ENCODE measurements at regions not wholly inside any gene's neighbourhood (a gene's known extent, or its start where the extent isn't known, plus 50 kb on each side); places are given as distances from the start of the nearest gene placed in this dataset.

DNA sequence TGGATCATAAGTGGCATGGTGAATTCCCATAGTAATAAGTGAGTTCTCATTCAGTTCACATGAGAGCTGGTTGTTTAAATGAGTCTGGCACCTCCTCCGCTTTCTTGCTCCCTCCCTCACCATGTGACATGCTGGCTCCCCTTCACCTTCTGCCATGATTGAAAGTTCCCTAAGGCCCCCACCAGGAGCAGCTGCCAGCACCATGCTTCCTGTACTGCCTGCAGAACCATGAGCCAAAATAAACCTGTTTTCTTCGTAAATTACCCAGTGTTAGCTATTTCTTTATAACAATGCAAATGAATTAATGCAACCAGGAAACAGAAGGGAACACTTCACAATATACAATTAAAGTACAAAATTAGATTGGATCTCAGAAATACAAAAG lies 257.0 kb downstream of the MREG start:
- H3K27ac Mint-ChIP-seq = peak overlapping the region in 1 of 2 donors; percentile 50
- DNase-seq (no peak), ATAC-seq (no peak)
- peaks cover 8% of the 10 kb centered on the region for H3K4me1 Mint-ChIP-seq
- H3K9me3 Mint-ChIP-seq = no peaks in the 10 kb centered on the region
- H3K4me3 Mint-ChIP-seq = no peak overlapping the region
- peaks cover 26% of the 10 kb centered on the region for H3K27me3 Mint-ChIP-seq

DNA sequence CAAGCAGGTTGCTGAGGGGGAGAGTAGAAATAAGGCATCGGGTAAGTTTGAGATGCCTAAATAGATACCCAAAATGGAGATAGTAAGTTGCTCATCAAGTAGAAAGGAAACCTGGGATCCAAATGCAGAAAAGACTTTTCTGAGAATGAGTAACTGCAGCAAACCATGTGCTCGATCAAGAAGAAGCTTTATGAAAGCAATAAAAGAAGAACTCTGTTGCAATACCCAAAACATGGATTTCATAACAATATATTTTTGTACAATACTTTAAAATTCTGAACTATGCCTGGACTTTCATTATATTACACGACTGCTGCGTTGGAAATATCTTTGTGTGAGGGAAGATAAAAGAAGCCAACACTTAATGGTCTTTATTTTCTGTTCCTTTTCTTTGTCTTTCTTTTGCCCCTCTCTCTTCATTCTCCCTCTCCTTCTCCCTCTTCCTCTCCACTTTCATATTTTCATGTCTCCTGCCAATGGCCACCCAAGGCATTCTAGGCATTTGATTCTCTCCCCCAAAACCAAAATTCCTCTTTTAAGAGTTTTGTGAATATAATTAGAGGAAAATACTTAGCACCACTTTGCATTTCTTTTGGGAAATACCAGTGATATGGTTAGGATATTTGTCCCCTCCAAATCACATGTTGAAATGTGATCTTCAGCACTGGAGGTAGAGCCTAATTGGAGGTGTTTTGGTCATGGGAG lies 257.6 kb downstream of the MREG start:
- Mint-ChIP-seq H3K27ac (no peak overlapping the region), H3K4me3 (no peak overlapping the region), H3K9me3 (no peaks in the 10 kb centered on the region), H3K4me1 (peaks cover 13% of the 10 kb centered on the region), H3K27me3 (peaks cover 30% of the 10 kb centered on the region)
- ATAC-seq (no peak), DNase-seq (no peak)

DNA sequence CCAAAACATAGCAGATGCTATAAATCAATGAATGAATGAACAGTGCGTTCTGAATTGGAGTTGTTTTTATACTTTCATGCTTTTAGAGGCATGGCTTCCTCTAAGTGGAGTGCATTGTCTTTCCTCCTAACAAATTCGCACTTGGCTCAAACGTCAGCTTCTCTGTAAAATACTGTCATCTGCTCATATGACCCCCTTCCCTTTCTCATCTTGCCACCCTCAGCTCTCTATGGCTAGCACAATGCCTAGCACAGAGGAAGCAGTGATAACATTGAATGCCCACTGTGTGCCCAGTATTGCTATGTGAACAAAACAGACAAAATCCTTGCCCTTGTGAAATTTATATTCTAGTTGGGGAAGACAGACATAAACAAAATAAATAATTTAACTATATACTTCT lies 258.8 kb downstream of the MREG start:
- Mint-ChIP-seq H3K9me3 (no peaks in the 10 kb centered on the region), H3K4me3 (no peak overlapping the region), H3K27me3 (peaks cover 39% of the 10 kb centered on the region), H3K27ac (no peak overlapping the region), H3K4me1 (peaks cover 26% of the 10 kb centered on the region)
- DNase-seq (no peak), ATAC-seq (no peak)

DNA sequence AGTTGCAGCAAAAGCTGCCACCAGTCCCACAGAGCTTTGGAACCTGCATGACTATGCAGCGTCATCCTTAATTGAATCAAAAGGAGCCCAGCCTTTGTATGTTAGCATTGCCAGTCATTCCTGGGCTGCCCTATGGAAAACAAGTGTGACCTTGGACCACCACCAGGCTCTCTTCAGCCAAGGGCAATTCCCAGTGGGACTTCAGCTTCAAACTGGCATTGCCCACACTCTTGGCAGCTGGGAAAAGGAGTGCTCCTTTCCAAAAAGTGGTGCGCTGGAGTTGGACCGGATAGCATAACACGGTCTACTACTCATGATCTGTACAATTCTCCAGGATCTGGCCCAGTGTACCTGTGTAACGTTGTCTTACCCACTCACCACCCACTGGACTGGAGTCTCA lies 259.5 kb downstream of the MREG start:
- Mint-ChIP-seq H3K4me3 (no peak overlapping the region), H3K9me3 (no peaks in the 10 kb centered on the region), H3K4me1 (peaks cover 30% of the 10 kb centered on the region), H3K27me3 (peaks cover 46% of the 10 kb centered on the region), H3K27ac (no peak overlapping the region)
- ATAC-seq = no peak
- DNase-seq = no peak

DNA sequence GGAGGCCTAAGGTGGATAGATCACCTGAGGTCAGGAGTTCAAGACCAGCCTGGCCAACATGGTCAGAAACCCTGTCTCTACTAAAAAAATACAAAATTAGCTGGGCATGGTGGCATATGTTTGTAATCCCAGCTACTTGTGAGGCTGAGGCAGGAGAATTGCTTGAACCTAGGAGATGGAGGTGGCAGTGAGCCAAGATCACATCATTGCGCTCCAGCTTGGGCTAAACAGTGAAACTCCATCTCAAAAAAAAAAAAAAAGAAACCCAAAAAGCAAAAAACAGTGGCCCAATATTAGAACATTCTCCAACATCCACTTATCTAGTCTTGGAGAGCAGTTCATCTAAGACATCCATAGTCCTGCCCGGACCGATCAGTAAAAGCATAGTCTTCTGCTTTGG lies 260.4 kb downstream of the MREG start:
- peaks cover 52% of the 10 kb centered on the region for H3K27me3 Mint-ChIP-seq
- peaks cover 30% of the 10 kb centered on the region for H3K4me1 Mint-ChIP-seq
- no peak overlapping the region for H3K4me3 Mint-ChIP-seq
- H3K27ac Mint-ChIP-seq = no peak overlapping the region
- H3K9me3 Mint-ChIP-seq = no peaks in the 10 kb centered on the region
- ATAC-seq (no peak), DNase-seq (no peak)

DNA sequence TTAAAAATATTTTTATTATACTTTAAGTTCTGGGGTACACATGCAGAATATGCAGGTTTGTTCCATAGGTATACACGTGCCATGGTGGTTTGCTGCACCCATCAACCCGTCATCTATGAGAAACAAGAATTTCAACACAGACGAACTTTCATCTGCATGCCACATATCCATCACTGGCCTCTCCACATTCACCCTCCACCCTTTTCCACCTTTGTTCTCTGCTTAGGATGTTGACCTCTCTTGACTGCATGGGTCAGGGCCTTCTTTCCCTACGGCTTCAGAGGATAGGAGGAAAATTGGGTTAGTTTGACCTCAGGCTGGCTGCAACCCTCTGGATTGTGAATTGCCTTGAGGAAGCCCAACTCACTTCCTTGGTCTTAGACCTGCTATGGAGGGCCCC lies 260.9 kb downstream of the MREG start:
- Mint-ChIP-seq H3K27ac (no peak overlapping the region), H3K4me3 (no peak overlapping the region), H3K27me3 (peaks cover 52% of the 10 kb centered on the region), H3K4me1 (peaks cover 30% of the 10 kb centered on the region), H3K9me3 (no peaks in the 10 kb centered on the region)
- DNase-seq (no peak), ATAC-seq (no peak)

DNA sequence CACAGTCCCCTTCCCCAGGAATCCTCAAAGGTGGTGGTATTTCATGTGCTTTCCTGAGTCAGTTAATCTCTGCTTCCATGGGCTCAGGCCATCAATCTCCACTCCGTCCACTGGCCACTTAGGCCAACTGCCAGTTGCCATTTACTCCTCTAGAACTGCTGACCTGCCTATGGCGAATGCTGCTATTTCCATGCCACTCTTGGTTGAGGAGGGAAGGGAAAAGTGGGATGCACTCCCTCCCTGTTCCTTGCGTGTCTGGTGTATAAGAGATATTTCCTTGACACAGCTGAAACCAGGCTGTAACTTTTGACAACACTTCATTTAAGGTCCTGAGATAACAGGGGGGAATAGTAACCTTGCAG lies 261.5 kb downstream of the MREG start:
- ATAC-seq (no peak), DNase-seq (no peak)
- Mint-ChIP-seq H3K9me3 (no peaks in the 10 kb centered on the region), H3K27me3 (peaks cover 52% of the 10 kb centered on the region), H3K27ac (no peak overlapping the region), H3K4me1 (peaks cover 30% of the 10 kb centered on the region), H3K4me3 (no peak overlapping the region)

DNA sequence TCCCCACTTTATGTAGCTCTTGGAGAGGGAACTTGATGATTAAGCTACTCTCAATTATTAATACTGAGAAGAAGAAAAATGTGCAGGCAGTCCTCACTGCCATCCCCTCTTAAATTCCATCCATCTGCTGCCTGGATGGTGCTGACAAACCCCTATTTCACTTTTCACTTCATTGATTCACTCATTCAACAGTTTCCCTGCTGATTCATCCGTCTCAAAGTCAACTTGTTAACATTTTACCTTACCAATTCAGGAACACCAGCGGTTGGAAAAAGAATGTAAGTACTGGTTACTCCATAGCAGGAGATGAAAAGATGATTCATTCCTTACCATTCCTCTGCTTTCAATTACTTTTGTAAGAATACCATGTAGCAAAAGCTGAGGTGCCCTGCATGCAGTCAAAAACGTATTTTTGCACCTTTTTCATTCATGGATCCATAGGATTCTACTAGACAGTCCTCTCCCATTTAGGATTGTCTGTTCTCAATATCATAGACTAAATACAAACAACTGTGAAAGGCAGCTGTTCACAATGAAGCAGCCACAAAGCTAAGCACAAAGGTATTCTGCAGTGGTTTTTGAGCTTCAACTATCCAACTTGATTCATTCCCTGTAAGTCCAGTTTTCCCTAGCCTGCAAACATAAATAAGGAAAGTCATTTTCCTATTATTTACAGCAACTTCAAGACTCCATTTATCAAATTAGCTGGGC lies 262.0 kb downstream of the MREG start:
- Mint-ChIP-seq H3K27ac (peak overlapping the region in 1 of 2 donors; percentile 28), H3K9me3 (no peaks in the 10 kb centered on the region), H3K27me3 (peaks cover 52% of the 10 kb centered on the region), H3K4me3 (no peak overlapping the region), H3K4me1 (peaks cover 30% of the 10 kb centered on the region)
- ATAC-seq (no peak), DNase-seq (no peak)

DNA sequence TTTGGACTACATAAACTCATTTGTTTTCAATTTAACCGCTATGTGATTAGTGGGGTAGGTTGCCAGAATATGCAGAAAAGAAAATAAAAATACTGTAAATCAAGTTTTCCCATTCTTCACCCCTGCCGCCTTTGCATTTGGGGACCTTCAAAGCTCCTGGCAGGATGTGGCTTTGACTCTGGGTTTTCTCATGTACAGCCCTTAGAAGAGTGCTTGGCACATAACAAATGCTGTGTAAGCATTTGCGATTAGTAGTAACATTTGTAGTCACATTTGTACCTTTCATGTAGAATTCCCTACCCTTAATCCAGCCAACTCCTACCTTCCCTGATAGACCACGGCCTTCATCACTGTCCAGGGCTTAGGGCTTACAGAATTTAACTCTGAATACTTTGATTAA lies 262.6 kb downstream of the MREG start:
- ATAC-seq (peak; percentile 66), DNase-seq (no peak)
- Mint-ChIP-seq H3K9me3 (no peaks in the 10 kb centered on the region), H3K27ac (no peak overlapping the region), H3K4me3 (no peak overlapping the region), H3K27me3 (peaks cover 52% of the 10 kb centered on the region), H3K4me1 (peaks cover 30% of the 10 kb centered on the region)

DNA sequence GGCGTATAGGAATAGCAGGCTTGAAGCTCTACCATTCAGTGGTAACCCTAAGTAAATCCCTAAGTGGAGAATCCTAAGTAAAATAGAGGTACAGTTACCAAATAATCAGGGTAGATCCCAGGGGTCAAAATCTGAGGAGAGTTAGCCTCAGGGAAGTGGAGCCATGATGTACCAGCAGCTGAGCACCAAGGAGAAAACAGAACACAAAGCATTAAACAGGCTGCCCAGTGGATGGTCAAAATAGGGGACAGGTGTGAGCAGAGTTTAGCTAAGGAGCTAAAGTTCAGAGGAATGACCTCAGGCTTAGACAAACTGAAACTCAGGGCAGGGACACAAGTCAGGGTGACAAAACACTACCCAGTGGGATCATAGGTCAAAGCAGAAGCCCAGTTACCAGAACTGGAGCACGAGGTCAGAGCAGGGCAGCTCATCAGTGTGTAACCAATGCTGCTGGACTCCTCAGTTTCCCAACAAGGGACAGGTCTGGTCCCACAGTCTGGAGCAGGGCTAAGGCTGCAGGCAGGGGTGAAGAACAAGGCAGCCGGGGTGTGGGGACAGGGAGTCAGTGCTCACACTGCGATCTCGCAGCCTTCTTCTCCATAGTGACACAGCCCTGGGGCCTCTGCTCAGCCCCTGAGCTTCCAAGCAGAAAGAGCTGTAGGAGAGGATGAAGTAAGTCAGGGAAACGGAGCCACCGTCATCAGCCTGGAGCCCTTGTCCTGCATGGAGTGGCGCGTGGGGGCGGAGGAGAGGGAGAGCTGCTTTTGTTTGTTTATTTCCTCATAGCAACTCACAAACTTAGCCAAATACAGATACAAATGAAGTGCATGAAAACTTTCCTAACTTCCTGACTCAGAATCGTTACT lies 264.0 kb downstream of the MREG start:
- Mint-ChIP-seq H3K27me3 (peaks cover 40% of the 10 kb centered on the region), H3K9me3 (no peaks in the 10 kb centered on the region), H3K4me3 (no peak overlapping the region), H3K4me1 (peaks cover 30% of the 10 kb centered on the region), H3K27ac (no peak overlapping the region)
- ATAC-seq = no peak
- DNase-seq = no peak

DNA sequence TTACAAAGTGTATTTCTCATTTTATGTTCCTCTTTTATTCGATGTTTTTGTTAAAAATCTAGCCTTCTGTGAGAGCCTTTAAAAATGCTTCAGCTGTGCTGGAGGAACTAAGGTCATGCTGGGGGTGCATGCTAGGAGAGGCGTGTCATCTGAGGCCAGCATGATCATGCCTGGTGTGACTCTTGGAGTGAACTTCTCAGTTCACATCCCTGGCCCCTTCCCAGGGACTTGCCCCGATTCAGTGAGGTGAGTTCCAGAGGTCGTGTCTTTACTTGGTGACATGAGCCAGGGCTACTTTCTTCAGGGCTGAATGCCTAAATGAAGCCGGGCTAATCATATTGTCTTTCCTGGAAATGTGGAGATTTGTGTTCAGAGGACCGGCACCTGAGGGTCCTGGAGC lies 264.9 kb downstream of the MREG start:
- Mint-ChIP-seq H3K27me3 (peaks cover 36% of the 10 kb centered on the region), H3K9me3 (no peaks in the 10 kb centered on the region), H3K4me3 (no peak overlapping the region), H3K4me1 (peaks cover 30% of the 10 kb centered on the region), H3K27ac (no peak overlapping the region)
- DNase-seq = no peak
- no peak for ATAC-seq

DNA sequence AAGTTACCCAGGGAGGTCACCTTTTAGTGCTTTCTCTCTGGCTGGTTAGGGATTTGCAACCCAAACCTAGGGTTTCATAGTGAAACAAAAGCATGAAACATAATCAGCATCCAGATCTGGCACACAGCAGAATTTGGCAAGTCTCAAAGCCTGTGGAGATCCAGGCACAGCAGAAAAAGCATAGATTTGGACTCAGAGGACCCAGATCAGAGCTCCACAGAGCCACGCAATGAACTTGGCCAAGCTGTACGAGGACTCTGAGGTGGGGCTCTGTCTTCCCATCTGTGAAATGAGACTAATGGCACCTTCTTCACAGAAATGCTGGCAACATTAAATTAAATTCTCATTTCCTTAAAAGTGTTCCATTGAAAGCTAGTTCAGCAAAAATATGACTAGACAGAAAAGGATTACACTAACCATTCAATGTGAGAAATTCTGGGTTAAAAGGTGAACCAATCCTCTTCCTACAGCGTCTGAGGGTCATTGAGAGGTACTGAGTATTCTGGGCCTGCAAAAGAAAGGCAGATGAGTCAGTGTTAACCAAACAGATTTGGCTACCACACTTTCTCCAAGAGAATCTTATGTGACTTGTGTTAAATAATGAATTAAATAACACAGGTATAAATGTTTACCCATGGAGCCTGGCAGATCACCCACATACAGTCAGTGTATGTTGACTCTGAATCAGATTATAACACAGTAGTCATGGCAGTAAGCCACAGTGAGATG lies 266.3 kb downstream of the MREG start:
- Mint-ChIP-seq H3K27ac (no peak overlapping the region), H3K9me3 (no peaks in the 10 kb centered on the region), H3K4me3 (no peak overlapping the region), H3K27me3 (peaks cover 33% of the 10 kb centered on the region), H3K4me1 (peaks cover 30% of the 10 kb centered on the region)
- DNase-seq (no peak), ATAC-seq (no peak)

DNA sequence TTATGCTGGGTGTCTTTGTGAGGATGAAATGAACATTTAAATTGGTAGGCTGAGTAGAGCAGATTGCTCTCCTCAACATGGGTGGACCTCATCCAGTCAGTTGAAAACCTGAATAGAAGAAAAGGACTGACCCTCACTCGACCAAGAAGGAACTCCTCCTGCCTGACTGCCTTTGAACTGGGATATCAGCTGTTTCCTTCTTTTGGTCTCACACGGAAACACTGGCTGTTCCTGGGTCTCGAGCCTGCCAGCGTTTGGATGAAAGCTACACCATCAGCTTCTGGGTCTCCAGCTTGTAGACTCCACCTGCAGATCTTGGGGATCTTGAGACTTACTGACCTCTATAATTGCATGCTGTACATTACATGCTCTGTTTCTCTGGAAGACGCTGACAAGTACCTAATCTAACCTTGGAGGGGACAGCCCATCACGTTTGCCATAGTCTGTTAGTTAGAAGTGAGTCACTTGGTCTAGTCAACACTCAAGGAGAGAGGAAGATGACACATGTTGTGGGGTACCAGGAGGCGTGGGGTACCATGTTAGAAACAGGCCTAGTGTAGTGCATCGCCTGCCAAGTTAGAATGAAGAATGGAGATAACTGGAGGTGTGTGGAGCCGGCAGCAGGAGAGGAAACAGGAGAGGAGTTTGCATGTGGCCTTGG lies 267.0 kb downstream of the MREG start:
- DNase-seq (no peak), ATAC-seq (no peak)
- H3K4me1 Mint-ChIP-seq = peaks cover 23% of the 10 kb centered on the region
- no peak overlapping the region for H3K4me3 Mint-ChIP-seq
- no peaks in the 10 kb centered on the region for H3K9me3 Mint-ChIP-seq
- no peak overlapping the region for H3K27ac Mint-ChIP-seq
- H3K27me3 Mint-ChIP-seq = peaks cover 26% of the 10 kb centered on the region

DNA sequence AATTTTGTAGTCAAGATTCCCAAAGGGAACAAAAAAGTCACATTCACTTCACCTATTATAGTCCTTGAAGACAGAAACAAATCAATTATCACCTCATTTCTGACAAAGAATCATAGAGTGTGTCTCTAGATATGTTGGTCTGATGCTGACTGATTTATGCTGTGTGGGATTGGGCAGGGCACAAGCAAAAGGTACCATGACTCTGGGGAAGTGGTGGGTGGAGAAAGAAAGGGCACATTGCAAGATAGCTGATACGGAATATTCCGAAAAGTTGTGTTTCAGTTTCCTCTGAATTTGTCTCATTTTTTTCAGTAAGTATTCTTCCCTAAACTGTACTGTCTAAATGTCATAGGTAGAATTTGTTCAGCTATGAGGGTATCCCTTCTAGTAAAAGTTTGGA lies 268.0 kb downstream of the MREG start:
- ATAC-seq (no peak), DNase-seq (no peak)
- Mint-ChIP-seq H3K27ac (no peak overlapping the region), H3K9me3 (no peaks in the 10 kb centered on the region), H3K4me1 (peaks cover 13% of the 10 kb centered on the region), H3K4me3 (no peak overlapping the region), H3K27me3 (peaks cover 21% of the 10 kb centered on the region)

DNA sequence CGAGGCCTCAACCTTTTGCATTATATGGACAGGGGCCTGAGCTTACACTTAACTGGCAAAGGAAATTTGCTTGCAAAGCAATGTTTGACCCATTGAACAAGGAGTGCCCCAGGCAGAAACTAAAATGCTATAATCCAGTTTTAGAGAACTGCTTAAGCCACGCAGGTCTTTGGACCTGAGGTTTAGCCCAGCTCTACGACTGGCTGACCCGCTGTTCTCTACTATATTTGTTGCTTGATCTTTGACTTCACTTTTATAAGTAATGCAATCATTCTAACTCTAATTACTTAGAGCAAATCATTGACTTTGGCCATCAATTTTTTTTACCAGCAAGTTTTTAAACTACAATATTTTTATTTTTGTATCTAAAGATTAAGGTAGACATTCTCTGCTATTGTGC lies 268.8 kb downstream of the MREG start:
- peaks cover 5% of the 10 kb centered on the region for H3K4me1 Mint-ChIP-seq
- no peak for ATAC-seq
- H3K9me3 Mint-ChIP-seq = no peaks in the 10 kb centered on the region
- peaks cover 13% of the 10 kb centered on the region for H3K27me3 Mint-ChIP-seq
- H3K4me3 Mint-ChIP-seq = no peak overlapping the region
- no peak overlapping the region for H3K27ac Mint-ChIP-seq
- no peak for DNase-seq

All from stimulated activated naive CD8-positive, alpha-beta T cell treated with anti-CD3 and anti-CD28 coated beads, Interleukin-15, amount 100 ng/mL, for 72 hours (primary cell).